ENCODE measurements at regions not wholly inside any gene's neighbourhood (a gene's known extent, or its start where the extent isn't known, plus 50 kb on each side); places are given as distances from the start of the nearest gene placed in this dataset.

- no peak for DNase-seq (ENCODE audit: low read depth)
These were observed 123.2 kb downstream of the KCNS3 start for GRCh38 chr2:18001671-18002070.

GRCh38 chr2:17996978-17997377 lies 118.5 kb downstream of the KCNS3 start:
- no peak for DNase-seq (ENCODE audit: low read depth)

GRCh38 chr2:17995593-17995992 lies 117.1 kb downstream of the KCNS3 start:
- DNase-seq (ENCODE audit: low read depth), result no peak
